ELR (cell line): ENCODE measurements at regions not wholly inside any gene's neighbourhood (a gene's known extent, or its start where the extent isn't known, plus 50 kb on each side); places are given as distances from the start of the nearest gene placed in this dataset.
"Not testable (repeated sequence)": the region's sequence is repeated elsewhere in the genome, so short reads cannot be mapped to it uniquely, and the experiment has no call there.

Source experiments
- DNase-seq: peaks from one replicate; pipeline ENCODE4 v3.0.0-alpha.2; 2015; ENCODE audit warnings: low read depth

GRCh38 chr14:37650356-37651037 lies 55.1 kb downstream of the TTC6 start:
- no peak for DNase-seq

DNA sequence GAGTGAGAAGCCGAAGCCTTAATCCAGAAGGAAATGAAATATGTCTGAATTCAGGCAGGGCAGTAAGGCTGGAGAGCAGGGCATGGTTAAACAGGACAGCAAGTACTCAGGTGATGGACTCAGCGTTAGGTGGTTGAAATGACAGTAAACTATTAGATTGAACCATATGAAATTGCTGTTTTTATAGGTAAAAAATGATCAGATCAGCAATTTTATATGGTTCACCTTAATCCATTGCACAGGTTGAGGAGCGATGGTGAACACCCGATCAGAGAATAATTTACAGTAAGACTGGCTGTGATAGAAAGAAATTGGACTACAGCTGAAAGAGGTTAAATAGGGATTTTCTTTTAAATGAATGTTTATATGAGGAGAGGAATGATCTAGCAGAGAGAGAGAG lies 56.6 kb downstream of the TTC6 start:
- DNase-seq = no peak

GRCh38 chr14:37655418-37655817 lies 60.0 kb downstream of the TTC6 start:
- DNase-seq = peak; percentile 34

DNA sequence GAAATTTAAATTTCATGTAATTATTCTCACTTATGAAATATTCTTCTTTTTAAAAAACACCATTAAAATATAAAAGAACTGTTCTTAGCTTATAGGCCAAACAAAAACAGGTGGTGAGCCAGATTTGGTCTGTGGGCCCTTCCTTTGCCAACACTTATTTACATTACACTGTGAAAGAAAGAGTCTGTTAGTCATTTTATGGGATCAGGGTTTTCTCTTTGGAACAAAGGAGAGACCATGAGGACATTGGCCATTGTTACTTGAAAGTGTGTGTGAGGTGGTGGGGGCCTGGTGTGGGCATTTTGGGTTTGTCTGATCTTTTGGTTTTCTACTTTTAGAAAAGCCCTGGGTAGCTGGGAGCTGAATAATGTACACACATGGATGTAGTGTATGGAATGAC lies 62.7 kb downstream of the TTC6 start:
- DNase-seq = no peak

DNA sequence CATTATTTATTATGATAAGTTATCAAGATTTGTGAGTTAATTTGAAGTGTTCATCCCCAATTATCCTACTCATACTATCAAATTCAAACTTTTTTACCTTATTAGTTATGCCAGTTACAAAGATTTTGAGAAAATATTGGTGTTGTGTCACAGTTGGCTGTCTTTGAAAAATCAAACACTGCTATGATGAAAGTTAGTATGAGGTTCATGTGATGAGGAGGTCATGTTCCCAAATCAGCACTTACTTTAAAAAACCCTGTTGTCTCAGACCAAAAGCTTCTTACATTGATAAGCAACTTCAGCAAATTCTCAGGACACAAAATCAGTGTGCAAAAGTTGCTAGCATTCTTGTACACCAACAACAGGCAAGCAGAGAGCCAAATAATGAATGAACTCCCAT lies 68.1 kb downstream of the TTC6 start:
- DNase-seq = no peak

GRCh38 chr14:37665479-37665878 lies 70.0 kb downstream of the TTC6 start:
- DNase-seq = no peak

GRCh38 chr14:37665951-37666350 lies 70.5 kb downstream of the TTC6 start:
- DNase-seq = no peak

DNA sequence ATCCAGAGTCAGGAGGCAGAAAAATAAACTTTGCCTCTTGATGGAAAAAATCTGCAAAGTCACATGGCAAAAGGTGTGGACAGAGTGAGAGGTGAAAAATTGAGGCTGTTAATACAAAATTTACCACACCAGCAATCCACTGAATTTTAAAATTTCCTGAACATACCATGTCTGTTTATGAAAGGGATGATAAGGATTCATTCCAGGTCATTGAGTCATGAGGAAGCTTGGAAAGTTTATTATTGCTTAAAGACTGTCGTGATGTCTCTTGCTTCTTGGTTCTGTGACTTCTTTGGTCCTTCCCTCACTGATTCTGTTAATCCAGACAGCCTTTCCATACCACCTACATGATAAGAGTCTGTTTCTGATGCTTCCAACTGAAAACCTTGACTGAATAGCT lies 73.2 kb downstream of the TTC6 start:
- peak; percentile 69 for DNase-seq

DNA sequence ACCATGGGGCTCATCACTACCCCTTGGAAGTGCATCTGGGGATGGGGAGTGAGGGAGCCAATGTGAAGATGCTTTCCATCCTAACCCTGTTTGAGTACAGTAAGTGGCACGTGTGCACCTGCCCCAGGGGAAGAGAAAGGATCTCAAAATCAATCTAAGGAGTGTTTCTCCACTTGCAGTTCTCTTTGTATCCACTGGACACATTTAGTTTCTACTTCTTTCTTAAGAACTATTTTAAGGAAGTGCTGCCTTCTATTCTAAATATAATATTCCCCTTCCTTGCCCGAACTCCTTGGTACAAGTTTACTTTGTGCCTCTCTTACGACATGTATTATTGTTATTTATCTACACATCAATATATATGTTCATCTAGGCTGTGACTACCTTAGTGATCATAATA lies 73.8 kb downstream of the TTC6 start:
- DNase-seq = no peak

DNA sequence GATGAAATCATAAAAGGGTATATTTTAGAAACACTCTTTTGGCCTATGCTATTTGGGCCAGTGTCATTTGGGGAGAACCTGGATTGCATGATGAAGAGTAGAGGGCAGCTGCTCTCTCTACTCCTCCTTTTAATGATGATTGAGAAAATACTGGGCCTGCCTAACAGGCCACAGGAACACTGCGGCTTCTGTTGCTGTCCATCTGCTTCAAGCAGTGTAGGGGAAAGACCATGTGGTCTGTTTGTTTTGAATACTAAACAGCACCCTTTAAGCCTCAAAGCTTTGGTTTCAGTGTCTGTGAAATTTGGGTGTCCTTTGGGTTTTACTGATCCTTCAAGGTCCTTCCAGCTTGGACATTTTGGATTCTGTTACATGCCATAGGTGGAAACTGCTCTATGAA lies 78.0 kb downstream of the TTC6 start:
- no peak for DNase-seq

DNA sequence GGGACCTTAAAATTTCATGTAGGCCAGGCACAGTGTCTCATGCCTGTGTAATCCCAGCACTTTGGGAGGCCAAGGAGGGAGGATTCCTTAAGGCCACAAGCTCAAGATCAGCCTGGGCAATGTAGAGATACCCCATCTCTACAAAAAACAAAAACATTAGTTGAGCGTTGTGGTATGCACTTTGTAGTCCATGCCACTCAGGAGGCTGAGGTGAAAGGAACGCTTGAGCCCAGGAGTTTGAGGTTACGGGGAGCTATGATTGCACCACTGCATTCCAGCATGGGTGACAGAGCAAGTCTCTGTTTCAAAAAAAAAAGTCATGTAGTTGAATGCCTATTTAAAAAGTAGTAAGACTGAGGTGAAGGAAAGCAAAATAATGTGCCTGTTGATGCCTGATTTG lies 83.5 kb downstream of the TTC6 start:
- DNase-seq = peak; percentile 40

DNA sequence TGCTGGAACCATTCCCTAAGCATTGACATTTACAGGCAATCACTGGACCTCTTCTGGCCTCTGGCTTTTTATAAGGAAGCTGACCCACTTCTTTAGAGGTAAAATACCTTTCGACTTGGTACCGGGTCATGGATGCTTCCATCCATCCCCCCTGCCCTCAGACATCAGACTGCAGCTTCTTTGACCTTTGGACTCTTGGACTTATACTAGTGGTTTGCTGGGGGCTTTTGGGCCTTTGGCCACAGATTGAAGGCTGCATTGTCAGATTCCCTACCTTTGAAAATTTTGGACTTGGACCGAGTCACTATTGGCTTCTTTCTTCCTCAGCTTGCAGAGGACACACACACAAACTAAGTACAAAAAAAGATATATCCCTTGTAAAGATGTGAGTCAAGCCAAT lies 86.1 kb downstream of the TTC6 start:
- DNase-seq = no peak

GRCh38 chr14:37692680-37693079 lies 97.3 kb downstream of the TTC6 start:
- not testable (repeated sequence) for DNase-seq

- DNase-seq = not testable (repeated sequence)
These were observed 98.0 kb downstream of the TTC6 start for GRCh38 chr14:37693420-37693819.

DNA sequence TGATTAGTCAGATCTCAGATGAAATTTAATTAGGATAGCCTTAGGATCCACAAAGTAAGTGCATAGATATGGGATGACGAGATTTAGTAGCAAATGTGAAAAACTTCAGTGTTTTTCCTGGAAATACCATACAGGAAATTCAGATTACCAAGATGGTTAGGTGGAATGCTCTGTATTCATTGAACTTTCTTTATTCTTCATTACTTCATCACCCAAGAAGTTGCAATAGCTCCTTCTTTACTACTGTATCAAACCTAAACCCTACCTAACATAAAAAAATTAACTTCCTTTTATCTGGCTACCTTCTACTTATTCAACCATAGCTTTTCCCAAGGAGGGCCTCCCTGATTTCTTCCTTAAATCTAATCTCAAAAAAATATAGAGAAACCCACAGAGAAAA lies 100.4 kb downstream of the TTC6 start:
- DNase-seq = no peak

DNA sequence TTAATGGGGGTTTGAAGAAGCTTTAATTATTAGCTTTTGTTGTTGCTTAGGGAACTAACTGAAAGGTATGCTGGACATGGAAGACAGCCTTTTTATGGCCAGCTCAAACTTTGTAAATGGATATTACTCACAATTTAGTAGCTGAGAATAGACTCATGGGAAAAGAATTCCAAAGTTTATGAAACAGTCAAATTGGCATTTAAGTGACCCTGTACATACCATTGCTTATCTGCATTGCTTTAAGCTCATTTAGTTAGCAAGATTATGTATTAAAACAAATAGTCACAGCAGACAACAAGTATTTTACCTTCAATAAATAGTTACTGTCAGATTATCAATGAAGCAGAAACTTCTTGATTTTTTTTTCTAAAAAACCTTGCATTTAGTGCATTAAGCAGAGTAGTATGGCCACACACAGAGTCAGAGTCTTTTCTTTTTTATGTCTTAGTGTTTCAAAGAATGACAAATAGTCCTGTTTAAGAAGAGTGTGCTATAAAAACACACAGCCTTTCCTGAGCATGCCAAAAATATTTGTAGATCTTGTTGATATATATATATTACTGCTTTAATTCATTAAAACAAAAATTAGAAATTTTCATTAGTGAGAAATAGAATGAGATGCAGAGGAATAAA lies 102.2 kb downstream of the TTC6 start:
- peak; percentile 85 for DNase-seq

GRCh38 chr14:37698840-37699777 lies 103.7 kb downstream of the TTC6 start:
- no peak for DNase-seq

DNA sequence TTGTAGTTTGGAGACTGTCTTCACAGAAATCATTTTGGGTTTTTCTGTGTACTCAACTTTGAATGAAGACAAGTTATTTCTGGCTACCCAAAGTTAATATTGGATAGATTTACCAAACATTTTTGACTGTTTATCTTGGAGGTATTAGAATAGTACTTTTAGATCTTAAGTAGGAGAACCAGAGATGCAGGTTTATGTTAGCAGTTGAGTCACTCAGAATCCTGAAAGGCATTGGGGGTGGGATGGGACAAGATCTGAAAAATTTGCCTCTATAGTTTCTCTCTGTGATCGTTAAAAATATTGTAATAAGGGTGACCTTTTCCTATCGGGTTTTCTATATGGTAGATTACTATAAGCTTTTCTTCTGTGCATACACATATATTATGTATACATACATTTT lies 112.3 kb downstream of the TTC6 start:
- no peak for DNase-seq

DNA sequence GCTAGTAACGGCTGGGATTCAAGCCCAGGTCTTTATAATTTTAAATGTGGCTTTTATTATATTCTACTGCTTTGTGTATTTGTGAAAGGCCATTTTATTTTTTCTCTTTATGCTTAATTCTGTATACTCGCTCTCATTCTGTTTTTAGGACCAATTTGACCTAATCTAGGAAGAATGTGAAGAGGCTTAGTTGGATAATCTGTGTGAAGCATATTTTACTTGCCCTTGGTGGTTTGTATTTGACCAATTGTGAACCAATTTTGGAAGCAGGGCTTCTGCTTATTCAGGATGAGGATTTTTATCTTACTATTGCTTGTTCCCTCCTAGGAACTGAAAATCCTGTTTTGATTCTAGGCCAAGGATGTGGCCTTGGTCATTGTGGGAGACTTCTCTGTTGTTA lies 113.1 kb downstream of the TTC6 start:
- DNase-seq = no peak

DNA sequence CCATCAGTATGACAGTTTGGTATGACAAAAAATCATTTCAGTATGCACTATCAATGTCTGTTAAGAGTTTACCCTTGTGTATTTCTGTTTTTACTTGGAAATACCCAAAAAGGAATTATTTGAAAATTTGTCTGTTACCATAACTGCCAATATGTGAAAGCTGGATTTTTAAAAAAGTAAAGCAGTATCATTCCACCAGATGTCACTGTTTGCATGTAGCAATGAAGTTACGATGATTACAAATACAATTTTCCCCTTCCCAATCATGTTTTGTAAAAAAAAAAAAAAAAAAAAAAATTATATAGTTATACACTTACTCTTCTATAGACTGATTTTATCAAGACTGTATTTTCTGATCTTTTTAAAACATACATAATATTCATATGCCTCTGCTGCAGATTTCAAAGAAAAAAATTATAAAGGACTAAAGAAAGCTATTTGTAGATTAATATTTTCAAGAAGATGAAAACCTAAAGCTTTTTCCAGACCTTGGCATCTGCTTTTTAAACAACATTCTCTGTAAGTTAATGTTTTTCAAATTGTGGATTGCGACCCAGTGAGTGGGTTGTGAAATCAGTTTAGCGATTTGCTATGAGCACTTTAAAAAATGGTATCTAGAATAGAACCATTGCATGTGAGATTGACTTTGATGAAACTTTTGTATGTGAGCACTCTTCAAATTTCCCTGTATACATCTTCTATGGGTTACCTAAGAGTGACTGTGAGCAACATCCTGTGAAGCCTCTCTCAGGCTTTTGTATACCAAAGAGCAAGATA lies 114.2 kb downstream of the TTC6 start:
- peak; percentile 44 for DNase-seq

DNA sequence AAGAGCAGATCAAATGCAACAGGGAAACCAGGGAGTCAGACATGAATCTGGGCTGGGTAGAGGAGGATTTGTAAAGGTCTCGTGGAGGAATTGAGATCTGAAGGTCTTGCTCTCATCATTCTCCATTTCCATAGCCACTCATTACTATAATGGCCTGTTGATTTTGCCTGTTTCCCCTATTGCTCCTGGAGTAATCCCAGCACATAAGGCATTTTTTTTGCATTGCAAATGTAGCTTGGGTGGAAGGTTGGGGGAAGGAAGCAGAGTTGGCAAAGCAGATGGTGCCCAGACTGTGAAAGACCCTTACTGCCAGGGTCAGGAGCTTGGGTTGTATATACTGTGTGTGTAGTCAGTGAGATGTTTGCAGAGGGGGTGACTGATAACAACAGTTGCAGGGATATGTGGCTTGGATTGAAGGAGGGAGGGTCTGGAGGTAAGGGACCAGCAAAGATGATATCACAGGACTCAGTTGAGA lies 116.0 kb downstream of the TTC6 start:
- no peak for DNase-seq

GRCh38 chr14:37711831-37712475 lies 116.5 kb downstream of the TTC6 start:
- DNase-seq = no peak
